Fibroblast of lung (primary cell): ENCODE measurements at regions not wholly inside any gene's neighbourhood (a gene's known extent, or its start where the extent isn't known, plus 50 kb on each side); places are given as distances from the start of the nearest gene placed in this dataset.
A peak's percentile ranks its signal among the peaks of the same experiment; 100 is the strongest.

Source experiments
- DNase-seq, 2 donors: peaks; one replicate each; pipeline versions ENCODE4 v3.0.0 to v3.0.0-alpha.2; 2010; ENCODE audit warnings: low read depth in 2 of 2
- H2AFZ ChIP-seq: 2 replicates; pipeline ENCODE4 v1.5.1; 2012; ENCODE audit warnings: low read length, control low read depth, inconsistent platforms
- H3K27ac ChIP-seq: 2 replicates; pipeline ENCODE4 v1.5.1; 2011; ENCODE audit warnings: low read length, control low read depth; ENCODE audit not compliant: insufficient read depth
- H3K27me3 ChIP-seq: 2 replicates; pipeline ENCODE4 v1.5.1; 2011; ENCODE audit warnings: mild to moderate bottlenecking, low read length; ENCODE audit not compliant: control insufficient read depth, insufficient read depth
- H3K36me3 ChIP-seq: 2 replicates; pipeline ENCODE4 v1.5.1; 2011; ENCODE audit warnings: low read length; ENCODE audit not compliant: control insufficient read depth, insufficient read depth
- H3K4me1 ChIP-seq: 2 replicates; pipeline ENCODE4 v1.5.1; 2011; ENCODE audit warnings: low read length; ENCODE audit not compliant: control insufficient read depth, insufficient read depth; ENCODE audit errors: extremely low read depth
- H3K4me2 ChIP-seq: 2 replicates; pipeline ENCODE4 v1.5.1; 2011; ENCODE audit warnings: low read length, control low read depth; ENCODE audit not compliant: insufficient read depth; ENCODE audit errors: extremely low read depth
- H3K4me3 ChIP-seq, 4 experiments: fragments of 200-600 bp in 1 of 4; sonication (generic) in 1 of 4; replicated peaks in 1 of 4; 2 replicates each; pipeline ENCODE4 v1.5.1; 2011 to 2016; ENCODE audit warnings: low read length in 4 of 4, low read depth in 3 of 4, mild to moderate bottlenecking in 3 of 4, control low read depth in 2 of 4, inconsistent platforms in 1 of 4, mixed read lengths in 1 of 4; ENCODE audit not compliant: insufficient read depth in 1 of 4; ENCODE audit errors: control extremely low read depth in 1 of 4
- H3K79me2 ChIP-seq: 2 replicates; pipeline ENCODE4 v1.5.1; 2012; ENCODE audit warnings: mild to moderate bottlenecking, low read length, inconsistent platforms; ENCODE audit not compliant: control insufficient read depth, insufficient read depth
- H3K9ac ChIP-seq: 2 replicates; pipeline ENCODE4 v1.5.1; 2011; ENCODE audit warnings: mild to moderate bottlenecking, low read length, control low read depth; ENCODE audit not compliant: insufficient read depth
- H3K9me3 ChIP-seq: 2 replicates; pipeline ENCODE4 v1.5.1; 2012; ENCODE audit warnings: low read depth, low read length; ENCODE audit not compliant: control insufficient read depth, insufficient read depth
- H4K20me1 ChIP-seq: 2 replicates; pipeline ENCODE4 v1.5.1; 2011; ENCODE audit warnings: low read length; ENCODE audit not compliant: control insufficient read depth, insufficient read depth; ENCODE audit errors: extremely low read depth
- CTCF ChIP-seq, 2 donors: IDR thresholded peaks in 1 of 2; conservative IDR thresholded peaks in 1 of 2; 1 replicate in 1 of 2; 2 replicates in 1 of 2; pipeline ENCODE4 v1.5.1; 2011 to 2012; ENCODE audit warnings: low read length in 2 of 2, control low read depth in 1 of 2, inconsistent platforms in 1 of 2, low read depth in 1 of 2, mild to moderate bottlenecking in 1 of 2
- EZH2 ChIP-seq: IDR thresholded peaks from 2 replicates; pipeline ENCODE4 v1.5.1; 2012; ENCODE audit warnings: low read length, control low read depth, mild to moderate bottlenecking; ENCODE audit errors: missing control alignments

- Histone ChIP-seq H3K4me2 (peak overlapping the region; percentile 27), H3K9me3 (no peaks in the 10 kb centered on the region), H3K79me2 (no peaks in the 10 kb centered on the region), H3K9ac (no peak overlapping the region), H3K27me3 (no peaks in the 10 kb centered on the region), H3K4me3 (no peak overlapping the region), H4K20me1 (no peaks in the 10 kb centered on the region), H2AFZ (no peak overlapping the region), H3K4me1 (peaks cover 6% of the 10 kb centered on the region), H3K36me3 (no peaks in the 10 kb centered on the region), H3K27ac (peak overlapping the region; percentile 42)
- TF ChIP-seq CTCF (conservative IDR thresholded peaks at IDR 0.05 in 1 of 2, IDR thresholded peaks at IDR 0.05 in 1 of 2; ENCODE audit: low read depth in 1 of 2, low read length in 2 of 2), result no peak
- DNase-seq, result no peak
Measured at GRCh38 chr1:207243442-207244408, 77.8 kb upstream of the CD55 start.

GRCh38 chr1:207244409-207244801 is 77.1 kb upstream of the CD55 start:
- H4K20me1 ChIP-seq, result no peaks in the 10 kb centered on the region
- no peak overlapping the region for H3K9ac ChIP-seq
- H3K27ac ChIP-seq, result no peak overlapping the region
- no peak for DNase-seq
- H3K4me2 ChIP-seq, result peak overlapping the region; percentile 27
- peaks cover 6% of the 10 kb centered on the region for H3K4me1 ChIP-seq
- H3K36me3 ChIP-seq, result no peaks in the 10 kb centered on the region
- H3K79me2 ChIP-seq, result no peaks in the 10 kb centered on the region
- H3K27me3 ChIP-seq, result no peaks in the 10 kb centered on the region
- no peak overlapping the region for H3K4me3 ChIP-seq
- no peak overlapping the region for H2AFZ ChIP-seq
- H3K9me3 ChIP-seq, result no peaks in the 10 kb centered on the region
- TF ChIP-seq CTCF (conservative IDR thresholded peaks at IDR 0.05 in 1 of 2, IDR thresholded peaks at IDR 0.05 in 1 of 2; ENCODE audit: low read depth in 1 of 2, low read length in 2 of 2) (no peak), EZH2 (no peak)

GRCh38 chr1:207245124-207245523 is 76.4 kb upstream of the CD55 start:
- TF ChIP-seq EZH2 (no peak), CTCF (conservative IDR thresholded peaks at IDR 0.05 in 1 of 2, IDR thresholded peaks at IDR 0.05 in 1 of 2; ENCODE audit: low read depth in 1 of 2, low read length in 2 of 2) (no peak)
- Histone ChIP-seq H3K27ac (no peak overlapping the region), H2AFZ (no peak overlapping the region), H3K36me3 (no peaks in the 10 kb centered on the region), H3K9ac (no peak overlapping the region), H3K4me1 (peaks cover 6% of the 10 kb centered on the region), H3K4me3 (no peak overlapping the region), H3K79me2 (no peaks in the 10 kb centered on the region), H3K4me2 (no peak overlapping the region), H3K9me3 (no peaks in the 10 kb centered on the region), H3K27me3 (no peaks in the 10 kb centered on the region), H4K20me1 (no peaks in the 10 kb centered on the region)
- no peak for DNase-seq
